Activated T-helper 17 cell treated with anti-CD3 and anti-CD28 coated beads, Interleukin-2, amount 50 U/mL, for 72 hours (primary cell): ENCODE measurements at regions not wholly inside any gene's neighbourhood (a gene's known extent, or its start where the extent isn't known, plus 50 kb on each side); places are given as distances from the start of the nearest gene placed in this dataset.
A peak's percentile ranks its signal among the peaks of the same experiment; 100 is the strongest.

Experiments
- ATAC-seq: fragments of 150-1000 bp; cut with Tn5 transposase; replicated peaks from 2 replicates; pipeline ENCODE4 v1.10.0; 2021; ENCODE audit warnings: mild to moderate bottlenecking, moderate library complexity
- H3K27ac Mint-ChIP-seq: one replicate; pipeline ENCODE4 v1.8.0; 2022; ENCODE audit warnings: mixed read lengths
- H3K27me3 Mint-ChIP-seq: one replicate; pipeline ENCODE4 v1.8.0; 2022; ENCODE audit warnings: mixed read lengths
- H3K36me3 Mint-ChIP-seq: one replicate; pipeline ENCODE4 v1.8.0; 2022; ENCODE audit warnings: low read depth, mild to moderate bottlenecking, mixed read lengths
- H3K4me1 Mint-ChIP-seq: one replicate; pipeline ENCODE4 v1.8.0; 2022; ENCODE audit warnings: mixed read lengths
- H3K4me3 Mint-ChIP-seq: one replicate; pipeline ENCODE4 v1.8.0; 2022; ENCODE audit warnings: mild to moderate bottlenecking, mixed read lengths
- H3K9me3 Mint-ChIP-seq: one replicate; pipeline ENCODE4 v1.8.0; 2022; ENCODE audit warnings: mixed read lengths

DNA sequence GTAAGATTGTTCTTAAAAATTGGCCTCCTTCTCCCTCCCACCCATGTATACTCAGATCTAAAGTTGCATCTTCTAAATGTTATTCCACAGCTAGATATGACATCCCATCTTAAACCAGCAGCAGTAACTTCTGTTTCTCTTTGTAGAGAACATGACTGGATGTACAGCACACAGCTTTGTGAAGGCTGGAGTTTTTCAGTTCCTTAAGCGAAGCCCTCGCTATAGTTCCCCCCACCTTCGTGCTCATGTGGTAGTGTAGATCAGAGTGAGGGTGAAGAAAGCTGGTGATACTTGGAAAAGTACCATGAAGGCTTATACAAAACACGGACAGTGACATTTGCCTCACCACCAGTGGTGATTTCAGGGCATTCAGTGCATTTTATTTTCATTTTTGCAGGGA lies 137.5 kb downstream of the MAT2B start:
- no peak for ATAC-seq
- no peak overlapping the region for H3K27ac Mint-ChIP-seq
- H3K4me3 Mint-ChIP-seq: no peak overlapping the region
- H3K27me3 Mint-ChIP-seq: peaks cover 2% of the 10 kb centered on the region
- H3K9me3 Mint-ChIP-seq: no peaks in the 10 kb centered on the region
- H3K36me3 Mint-ChIP-seq: no peaks in the 10 kb centered on the region
- no peaks in the 10 kb centered on the region for H3K4me1 Mint-ChIP-seq

DNA sequence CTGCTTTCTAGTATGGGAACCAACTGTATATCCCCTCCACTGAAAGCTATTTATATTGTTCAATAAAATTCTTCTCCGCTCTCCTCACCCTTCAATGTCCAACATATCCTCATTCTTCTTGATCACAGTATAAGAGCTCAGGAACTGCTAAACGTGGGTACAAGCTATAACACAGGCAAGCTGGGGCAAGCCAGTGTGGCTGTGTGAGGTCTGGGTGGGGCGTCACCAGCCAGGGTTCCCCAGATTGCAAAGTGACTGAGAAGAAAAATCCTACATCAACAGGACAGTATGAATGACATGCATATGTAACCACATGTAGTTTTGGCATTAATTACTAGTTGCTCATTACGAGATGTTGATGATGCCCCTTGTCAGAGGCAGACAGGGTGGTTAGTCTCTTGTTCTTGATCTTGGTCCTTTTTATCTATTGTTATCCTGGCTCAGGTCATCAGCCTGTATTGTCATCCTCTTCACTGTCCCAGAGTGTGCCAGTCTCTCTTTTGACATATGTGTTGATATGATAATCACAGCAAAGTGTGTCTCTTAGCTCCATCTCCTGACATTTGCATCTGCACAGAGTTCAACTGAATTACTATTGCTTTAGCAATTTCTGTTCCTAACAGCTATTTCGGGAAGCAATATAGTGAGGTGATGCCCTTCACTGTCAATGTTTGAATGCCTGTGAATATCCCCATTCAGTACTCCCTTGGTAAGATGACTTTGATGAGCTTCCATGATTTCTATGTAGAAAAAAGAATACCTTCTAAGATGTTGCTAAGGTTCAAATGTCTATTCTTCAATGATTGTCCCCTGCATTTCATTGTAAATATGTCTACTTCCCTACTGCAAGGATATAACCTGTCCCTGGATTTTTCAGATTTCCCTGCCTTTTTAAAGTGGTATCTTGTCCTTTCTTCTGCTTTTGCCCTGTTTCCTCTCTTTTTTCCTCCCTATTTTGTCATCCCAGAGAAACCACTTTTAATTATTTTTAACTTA lies 140.3 kb downstream of the MAT2B start:
- H3K4me1 Mint-ChIP-seq: no peaks in the 10 kb centered on the region
- no peaks in the 10 kb centered on the region for H3K27me3 Mint-ChIP-seq
- no peak overlapping the region for H3K4me3 Mint-ChIP-seq
- ATAC-seq: no peak
- no peaks in the 10 kb centered on the region for H3K36me3 Mint-ChIP-seq
- no peaks in the 10 kb centered on the region for H3K9me3 Mint-ChIP-seq
- H3K27ac Mint-ChIP-seq: no peak overlapping the region

GRCh38 chr5:163649514-163649913 lies 144.1 kb downstream of the MAT2B start:
- H3K4me1 Mint-ChIP-seq: no peaks in the 10 kb centered on the region
- H3K36me3 Mint-ChIP-seq: no peaks in the 10 kb centered on the region
- H3K27ac Mint-ChIP-seq: no peak overlapping the region
- H3K9me3 Mint-ChIP-seq: peaks cover 3% of the 10 kb centered on the region
- no peaks in the 10 kb centered on the region for H3K27me3 Mint-ChIP-seq
- no peak overlapping the region for H3K4me3 Mint-ChIP-seq
- ATAC-seq: no peak

DNA sequence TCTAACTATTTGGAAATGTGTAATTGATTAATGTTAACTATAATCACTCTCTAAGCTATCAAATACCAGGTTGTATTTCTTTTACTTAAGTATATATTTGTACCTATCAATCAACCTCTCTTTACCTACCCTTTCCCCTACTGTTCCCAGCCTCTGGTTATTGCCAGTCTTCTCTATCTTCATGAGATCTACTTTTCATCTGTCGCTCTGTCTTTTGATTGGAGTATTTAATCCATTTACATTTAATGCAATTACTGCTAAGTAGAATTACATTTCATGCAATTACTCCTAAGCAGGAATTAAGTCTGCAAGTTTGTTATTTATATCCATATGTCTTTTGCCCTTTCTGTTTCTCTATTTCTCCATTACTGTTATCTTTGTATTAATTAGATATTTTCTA lies 148.1 kb downstream of the MAT2B start:
- H3K27ac Mint-ChIP-seq: no peak overlapping the region
- H3K36me3 Mint-ChIP-seq: no peaks in the 10 kb centered on the region

GRCh38 chr5:163658702-163659567 lies 153.5 kb downstream of the MAT2B start:
- no peak overlapping the region for H3K27ac Mint-ChIP-seq
- ATAC-seq: no peak
- H3K4me3 Mint-ChIP-seq: no peak overlapping the region
- H3K9me3 Mint-ChIP-seq: peaks cover 3% of the 10 kb centered on the region
- H3K4me1 Mint-ChIP-seq: no peaks in the 10 kb centered on the region
- H3K27me3 Mint-ChIP-seq: peaks cover 12% of the 10 kb centered on the region
- H3K36me3 Mint-ChIP-seq: no peaks in the 10 kb centered on the region

More for the DNA sequence above, 148.1 kb downstream of the MAT2B start:
- H3K4me3 Mint-ChIP-seq: no peak overlapping the region
- H3K9me3 Mint-ChIP-seq: peaks cover 3% of the 10 kb centered on the region
- no peaks in the 10 kb centered on the region for H3K4me1 Mint-ChIP-seq
- no peak for ATAC-seq
- H3K27me3 Mint-ChIP-seq: peaks cover 4% of the 10 kb centered on the region

- Mint-ChIP-seq H3K9me3 (no peaks in the 10 kb centered on the region), H3K4me1 (no peaks in the 10 kb centered on the region), H3K27ac (no peak overlapping the region), H3K4me3 (no peak overlapping the region), H3K36me3 (no peaks in the 10 kb centered on the region), H3K27me3 (peaks cover 12% of the 10 kb centered on the region)
- ATAC-seq: no peak
Observed at GRCh38 chr5:163659568-163659902, 154.1 kb downstream of the MAT2B start.

- peaks cover 12% of the 10 kb centered on the region for H3K27me3 Mint-ChIP-seq
- no peak for ATAC-seq
- no peaks in the 10 kb centered on the region for H3K36me3 Mint-ChIP-seq
- H3K27ac Mint-ChIP-seq: no peak overlapping the region
- no peaks in the 10 kb centered on the region for H3K4me1 Mint-ChIP-seq
- H3K4me3 Mint-ChIP-seq: no peak overlapping the region
- H3K9me3 Mint-ChIP-seq: no peaks in the 10 kb centered on the region
Observed at GRCh38 chr5:163660486-163660885, 155.1 kb downstream of the MAT2B start.

- H3K27ac Mint-ChIP-seq: no peak overlapping the region
- no peaks in the 10 kb centered on the region for H3K36me3 Mint-ChIP-seq
- H3K27me3 Mint-ChIP-seq: peaks cover 9% of the 10 kb centered on the region
- H3K9me3 Mint-ChIP-seq: no peaks in the 10 kb centered on the region
- no peak overlapping the region for H3K4me3 Mint-ChIP-seq
- ATAC-seq: no peak
- no peaks in the 10 kb centered on the region for H3K4me1 Mint-ChIP-seq
Observed at GRCh38 chr5:163661360-163661759, 155.9 kb downstream of the MAT2B start.

DNA sequence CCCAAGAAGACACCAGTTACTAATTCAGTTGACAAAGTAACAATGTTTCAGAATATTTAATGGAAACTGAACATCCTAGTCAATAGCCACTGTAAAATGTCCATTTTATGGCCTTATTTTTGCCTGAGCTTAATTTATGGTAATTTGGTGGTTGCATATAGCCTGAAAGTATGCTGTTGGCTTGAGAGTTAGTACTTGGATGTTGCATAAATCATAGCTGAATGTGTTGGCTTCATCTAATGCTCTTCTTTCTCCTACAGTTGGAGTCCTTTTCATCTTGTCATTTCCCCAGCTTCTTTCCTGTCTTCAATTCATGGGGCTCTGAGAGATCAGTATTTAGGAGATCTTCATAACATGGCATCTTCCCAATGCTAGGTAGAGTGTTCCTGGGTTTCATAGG lies 164.6 kb downstream of the MAT2B start:
- H3K27ac Mint-ChIP-seq: no peak overlapping the region
- no peaks in the 10 kb centered on the region for H3K4me1 Mint-ChIP-seq
- ATAC-seq: no peak

GRCh38 chr5:163677092-163677491 lies 171.7 kb downstream of the MAT2B start:
- no peak for ATAC-seq
- Mint-ChIP-seq H3K4me3 (no peak overlapping the region), H3K4me1 (no peaks in the 10 kb centered on the region), H3K36me3 (no peaks in the 10 kb centered on the region), H3K27ac (no peak overlapping the region), H3K9me3 (no peaks in the 10 kb centered on the region), H3K27me3 (no peaks in the 10 kb centered on the region)

More for the DNA sequence above, 164.6 kb downstream of the MAT2B start:
- H3K9me3 Mint-ChIP-seq: no peaks in the 10 kb centered on the region
- H3K4me3 Mint-ChIP-seq: no peak overlapping the region
- H3K27me3 Mint-ChIP-seq: peaks cover 7% of the 10 kb centered on the region
- H3K36me3 Mint-ChIP-seq: no peaks in the 10 kb centered on the region

DNA sequence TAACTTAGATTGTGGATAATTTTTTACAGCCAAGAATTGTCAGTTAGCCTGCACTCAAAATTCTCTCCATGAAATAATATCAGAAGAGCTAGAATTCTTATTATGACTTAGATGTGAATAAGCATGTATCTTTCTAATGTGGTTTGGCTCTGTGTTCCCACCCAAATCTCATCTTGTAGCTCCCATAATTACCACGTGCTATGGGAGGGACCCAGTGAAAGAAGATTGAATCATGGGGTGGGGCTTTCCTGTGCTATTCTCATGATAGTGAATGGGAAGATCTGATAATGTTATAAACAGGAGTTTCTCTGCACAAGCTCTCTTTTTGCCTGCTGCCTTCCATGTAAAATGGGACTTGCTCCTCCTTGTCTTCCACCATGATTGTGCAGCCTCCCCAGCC lies 176.8 kb downstream of the MAT2B start:
- H3K4me3 Mint-ChIP-seq: no peak overlapping the region
- no peaks in the 10 kb centered on the region for H3K36me3 Mint-ChIP-seq
- H3K27ac Mint-ChIP-seq: no peak overlapping the region
- no peak for ATAC-seq
- no peaks in the 10 kb centered on the region for H3K27me3 Mint-ChIP-seq
- H3K9me3 Mint-ChIP-seq: no peaks in the 10 kb centered on the region
- H3K4me1 Mint-ChIP-seq: no peaks in the 10 kb centered on the region

DNA sequence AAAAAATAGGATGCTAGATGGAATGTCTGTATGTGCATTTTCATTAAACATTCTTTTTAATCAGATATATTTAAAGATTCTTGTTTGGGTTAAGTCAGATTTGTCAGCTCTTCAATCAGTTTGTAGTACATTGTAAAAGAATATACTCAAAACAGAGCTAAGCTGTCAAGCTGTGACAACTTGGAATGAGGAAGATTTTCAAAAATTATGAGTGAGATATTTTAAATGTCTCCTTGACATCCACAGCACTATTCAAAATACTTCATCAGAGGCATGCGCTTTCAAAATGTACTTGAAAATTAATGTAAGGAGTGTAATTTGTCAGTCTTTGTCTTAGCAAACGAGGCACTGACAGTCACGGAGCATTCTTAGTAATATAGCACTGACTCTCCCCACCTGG lies 182.0 kb downstream of the MAT2B start:
- no peak for ATAC-seq
- H3K27me3 Mint-ChIP-seq: no peaks in the 10 kb centered on the region
- H3K9me3 Mint-ChIP-seq: no peaks in the 10 kb centered on the region
- no peaks in the 10 kb centered on the region for H3K4me1 Mint-ChIP-seq
- H3K36me3 Mint-ChIP-seq: no peaks in the 10 kb centered on the region
- H3K4me3 Mint-ChIP-seq: no peak overlapping the region
- no peak overlapping the region for H3K27ac Mint-ChIP-seq

DNA sequence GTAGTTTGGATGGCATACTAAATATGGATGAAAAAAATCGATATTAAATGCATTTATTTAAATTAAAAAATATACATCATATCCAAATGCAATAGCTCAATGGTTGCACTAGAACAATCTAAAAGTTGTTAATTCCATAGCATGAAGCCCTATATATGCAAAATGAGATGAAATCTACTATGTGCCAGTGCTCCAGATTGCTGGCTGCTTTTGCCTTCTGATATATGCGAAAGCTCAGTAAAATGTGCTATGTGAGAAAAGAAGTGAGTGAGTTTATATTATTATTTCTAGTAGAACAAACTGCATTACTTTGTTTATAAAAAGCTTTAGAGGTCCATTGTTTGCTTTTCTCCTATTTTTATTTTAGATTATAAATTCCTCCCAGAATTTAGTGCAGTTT lies 186.7 kb downstream of the MAT2B start:
- no peak for ATAC-seq
- Mint-ChIP-seq H3K9me3 (no peaks in the 10 kb centered on the region), H3K27ac (no peak overlapping the region)

GRCh38 chr5:163695830-163696578 lies 190.6 kb downstream of the MAT2B start:
- ATAC-seq: peak; percentile 62
- H3K27ac Mint-ChIP-seq: no peak overlapping the region
- H3K36me3 Mint-ChIP-seq: no peaks in the 10 kb centered on the region
- H3K9me3 Mint-ChIP-seq: no peaks in the 10 kb centered on the region
- H3K4me1 Mint-ChIP-seq: no peaks in the 10 kb centered on the region
- no peak overlapping the region for H3K4me3 Mint-ChIP-seq
- peaks cover 3% of the 10 kb centered on the region for H3K27me3 Mint-ChIP-seq

More for the DNA sequence above, 186.7 kb downstream of the MAT2B start:
- Mint-ChIP-seq H3K27me3 (peaks cover 3% of the 10 kb centered on the region), H3K4me3 (no peak overlapping the region), H3K36me3 (no peaks in the 10 kb centered on the region), H3K4me1 (no peaks in the 10 kb centered on the region)
